Lung (tissue), 11 donors: ENCODE measurements at regions not wholly inside any gene's neighbourhood (a gene's known extent, or its start where the extent isn't known, plus 50 kb on each side); places are given as distances from the start of the nearest gene placed in this dataset.

Source experiments
- ATAC-seq: fragments of 200-7000 bp; cut with Tn5 transposase; one replicate; pipeline ENCODE4 v1.9.1; 2020; ENCODE audit warnings: moderate number of reproducible peaks; ENCODE audit not compliant: insufficient read depth, low FRiP score
- DNase-seq, 3 donors: peaks; one replicate each; pipeline ENCODE4 v3.0.0-alpha.2; 2013 to 2017
- H3K27ac ChIP-seq, 2 donors: one replicate each; pipeline ENCODE4 v1.5.1; 2013; ENCODE audit warnings: mild to moderate bottlenecking in 2 of 2, moderate library complexity in 2 of 2, control low read depth in 1 of 2, inconsistent platforms in 1 of 2, low read depth in 1 of 2, low read length in 1 of 2
- H3K27me3 ChIP-seq, 3 donors: one replicate each; pipeline ENCODE4 v1.5.1; 2013; ENCODE audit warnings: low read length in 2 of 3; ENCODE audit not compliant: control insufficient read depth in 3 of 3, insufficient read depth in 3 of 3
- H3K36me3 ChIP-seq, 4 donors: one replicate each; pipeline ENCODE4 v1.5.1; 2013; ENCODE audit warnings: low read length in 4 of 4, mild to moderate bottlenecking in 1 of 4, moderate library complexity in 1 of 4; ENCODE audit not compliant: control insufficient read depth in 4 of 4, insufficient read depth in 4 of 4
- H3K4me1 ChIP-seq, 5 donors: one replicate each; pipeline ENCODE4 v1.5.1; 2013; ENCODE audit warnings: low read length in 5 of 5, mild to moderate bottlenecking in 2 of 5, moderate library complexity in 1 of 5; ENCODE audit not compliant: control insufficient read depth in 5 of 5, insufficient read depth in 5 of 5
- H3K4me3 ChIP-seq: one replicate; pipeline ENCODE4 v1.5.1; 2013; ENCODE audit warnings: mild to moderate bottlenecking, control low read depth, moderate library complexity
- H3K9ac ChIP-seq, 2 donors: one replicate each; pipeline ENCODE4 v1.5.1; 2013; ENCODE audit warnings: low read length in 2 of 2, control low read depth in 1 of 2; ENCODE audit not compliant: insufficient read depth in 1 of 2
- H3K9me3 ChIP-seq, 4 donors: one replicate each; pipeline ENCODE4 v1.5.1; 2013; ENCODE audit warnings: low read length in 3 of 4, mild to moderate bottlenecking in 1 of 4, moderate library complexity in 1 of 4; ENCODE audit not compliant: control insufficient read depth in 4 of 4, insufficient read depth in 3 of 4
- CTCF ChIP-seq: IDR thresholded peaks from 2 replicates; pipeline ENCODE4 v1.5.1; 2012; ENCODE audit warnings: mild to moderate bottlenecking; ENCODE audit errors: control extremely low read depth, extremely low read depth
- WGBS, 2 donors: extraction: QIAGEN DNeasy Blood & Tissue Kit; methylation state at CpG; one replicate each; pipeline ENCODE4 v1.1.7; 2013; 5-methylcytosine and 5-hydroxymethylcytosine counted together
- donor health status: control.
- donor health status: control.
- donor health status: Bipolar disorder and iron deficiency.
- donor health status: healthy.
- donor health status: DM: yes; HTN: yes; CAD: no.

GRCh38 chr2:18706001-18706400 is 116.6 kb upstream of the NT5C1B start:
- WGBS, 2 donors, result 88 to 89% methylated on average over 2 of the region's 2 CpGs
- H3K27me3 ChIP-seq, result no peaks in the 10 kb centered on the region
- ATAC-seq, result no peak
- no peak overlapping the region for H3K27ac ChIP-seq
- DNase-seq, result no peak
- no peaks in the 10 kb centered on the region for H3K9me3 ChIP-seq
- peaks cover 0 to 3% (median 0%) of the 10 kb centered on the region in 5 donors for H3K4me1 ChIP-seq
- H3K36me3 ChIP-seq, result no peaks in the 10 kb centered on the region
- no peak for TF ChIP-seq CTCF
- H3K9ac ChIP-seq, result no peak overlapping the region
- no peak overlapping the region for H3K4me3 ChIP-seq

DNA sequence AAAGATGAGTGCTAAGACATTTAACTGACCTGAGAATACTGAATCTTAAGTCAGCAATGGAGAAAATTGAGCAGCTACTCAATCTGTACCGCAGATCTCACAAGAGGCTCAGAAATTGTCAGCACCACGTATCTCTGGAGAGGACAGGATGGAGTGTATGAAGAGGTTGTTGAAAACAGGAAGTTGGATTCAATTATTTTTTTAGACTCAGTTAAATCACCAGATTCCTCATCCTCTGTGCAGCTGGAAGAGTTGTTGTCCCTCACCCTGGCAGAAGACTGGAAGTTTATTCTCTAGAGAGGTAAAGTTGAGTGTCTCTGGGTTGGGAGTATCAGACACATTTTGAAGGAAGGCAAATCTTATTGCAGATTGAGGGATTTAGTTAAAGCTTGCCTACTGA is 114.9 kb upstream of the NT5C1B start:
- no peaks in the 10 kb centered on the region for H3K36me3 ChIP-seq
- no peak overlapping the region for H3K9ac ChIP-seq
- H3K9me3 ChIP-seq, result no peaks in the 10 kb centered on the region
- ATAC-seq (no peak), DNase-seq (no peak)
- H3K4me3 ChIP-seq, result no peak overlapping the region
- H3K27ac ChIP-seq, result peak overlapping the region in 1 of 2 donors; percentile 16
- H3K4me1 ChIP-seq, result peaks cover 0 to 3% (median 0%) of the 10 kb centered on the region in 5 donors
- no peak for TF ChIP-seq CTCF
- no peaks in the 10 kb centered on the region for H3K27me3 ChIP-seq
- WGBS, 2 donors, result 51 to 53% methylated on average over 2 of the region's 2 CpGs

- TF ChIP-seq CTCF, result no peak
- H3K4me3 ChIP-seq, result no peak overlapping the region
- 65 to 79% methylated on average over 2 of the region's 2 CpGs for WGBS, 2 donors
- H3K27me3 ChIP-seq, result no peaks in the 10 kb centered on the region
- no peak overlapping the region for H3K27ac ChIP-seq
- DNase-seq (no peak), ATAC-seq (no peak)
- no peaks in the 10 kb centered on the region for H3K36me3 ChIP-seq
- H3K4me1 ChIP-seq, result peaks cover 0 to 3% (median 0%) of the 10 kb centered on the region in 5 donors
- no peak overlapping the region for H3K9ac ChIP-seq
- no peaks in the 10 kb centered on the region for H3K9me3 ChIP-seq
Observed at GRCh38 chr2:18703555-18703954, 114.2 kb upstream of the NT5C1B start.

GRCh38 chr2:18701981-18702380 is 112.6 kb upstream of the NT5C1B start:
- no peaks in the 10 kb centered on the region for H3K27me3 ChIP-seq
- no peak overlapping the region for H3K4me3 ChIP-seq
- DNase-seq (no peak), ATAC-seq (no peak)
- H3K4me1 ChIP-seq, result peaks cover 0 to 3% (median 0%) of the 10 kb centered on the region in 5 donors
- no peak overlapping the region for H3K27ac ChIP-seq
- no peak for TF ChIP-seq CTCF
- H3K9ac ChIP-seq, result no peak overlapping the region
- H3K36me3 ChIP-seq, result no peaks in the 10 kb centered on the region
- H3K9me3 ChIP-seq, result no peaks in the 10 kb centered on the region
